Fibroblast of skin of abdomen (primary cell): ENCODE measurements at regions not wholly inside any gene's neighbourhood (a gene's known extent, or its start where the extent isn't known, plus 50 kb on each side); places are given as distances from the start of the nearest gene placed in this dataset.

Experiments
- DNase-seq: peaks from one replicate; pipeline ENCODE4 v3.0.0-alpha.2; 2013

DNA sequence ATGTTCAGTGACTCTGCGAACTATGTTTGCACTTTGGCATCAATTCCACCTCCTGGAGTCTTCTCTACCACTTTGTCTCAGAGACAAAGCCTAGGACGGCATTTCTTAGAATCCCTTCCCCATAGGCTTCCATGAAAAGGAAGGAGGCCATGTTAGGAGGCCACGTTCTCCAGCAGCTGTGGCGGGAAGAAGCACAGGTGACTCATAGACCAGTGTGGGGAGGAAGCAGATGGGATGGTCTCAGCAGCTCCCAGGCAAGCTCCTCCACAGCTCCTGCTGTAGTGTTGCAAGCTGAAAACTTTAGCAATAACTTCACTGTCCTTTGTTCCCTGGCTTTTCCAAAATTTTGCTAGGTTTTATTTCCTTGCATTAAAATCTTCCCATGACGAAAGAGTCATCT, 781.3 kb upstream of the ID2 start:
- DNase-seq, result peak; percentile 37

DNA sequence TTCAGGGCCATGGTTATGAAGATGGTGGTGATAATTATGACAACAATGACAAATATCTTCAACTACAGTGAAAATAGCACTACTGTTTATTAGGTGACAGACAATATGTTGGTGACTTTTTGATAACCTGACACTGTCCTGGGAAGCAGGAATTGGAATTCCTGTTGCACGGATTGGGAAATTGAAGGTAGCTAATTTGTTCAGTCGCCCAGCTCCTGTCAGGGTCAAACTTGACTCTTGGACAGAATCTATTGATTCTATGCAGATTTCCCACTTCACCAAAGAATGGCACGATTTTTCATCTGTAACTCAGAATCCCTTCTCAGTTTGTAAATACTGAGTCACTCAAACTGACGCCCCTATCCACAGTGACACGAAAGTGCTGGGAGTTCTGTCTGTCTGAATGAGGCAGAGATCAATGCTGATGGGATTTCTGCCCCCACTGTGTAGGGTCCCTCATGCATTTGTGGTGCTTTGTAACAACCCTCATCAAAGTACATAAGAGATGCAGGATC, 779.5 kb upstream of the ID2 start:
- DNase-seq, result no peak

DNA sequence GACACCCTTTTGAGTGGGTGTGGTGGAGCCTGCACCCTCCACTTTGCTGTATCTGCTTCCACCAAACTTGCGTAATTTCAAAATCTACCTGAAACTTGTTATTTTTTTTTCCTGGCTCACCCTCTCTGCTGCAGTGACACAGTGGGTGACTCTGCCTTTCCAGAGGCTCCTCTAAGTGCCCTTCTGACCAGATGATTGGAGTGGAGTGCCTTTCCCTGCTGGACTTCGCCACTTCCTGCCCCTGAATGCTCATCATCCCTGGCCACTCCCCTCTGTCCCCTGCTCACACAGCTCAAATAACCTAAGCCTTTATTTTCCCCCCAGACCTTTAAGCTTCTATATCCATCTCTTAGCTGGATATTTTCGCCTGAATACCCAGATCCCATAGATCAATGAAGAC, 777.5 kb upstream of the ID2 start:
- no peak for DNase-seq

DNA sequence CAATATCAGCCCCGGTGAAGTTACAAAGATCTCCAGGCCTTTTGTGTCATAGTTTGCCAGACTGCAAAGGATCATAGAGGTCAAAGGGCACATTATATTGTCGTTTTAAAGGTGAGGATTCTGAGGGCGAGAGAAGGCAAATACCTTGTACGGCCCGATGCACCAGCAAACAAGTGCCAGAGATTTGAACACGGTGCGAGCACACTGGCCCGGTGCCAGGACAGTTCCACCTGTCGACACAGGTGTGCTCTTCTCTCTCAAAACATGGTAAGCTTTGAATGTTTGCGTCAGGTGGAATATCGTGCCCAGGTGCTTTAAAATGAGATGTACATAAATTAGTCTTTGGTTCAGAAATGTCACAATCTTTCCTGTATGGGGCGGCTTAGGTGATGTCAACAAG, 776.1 kb upstream of the ID2 start:
- no peak for DNase-seq

DNA sequence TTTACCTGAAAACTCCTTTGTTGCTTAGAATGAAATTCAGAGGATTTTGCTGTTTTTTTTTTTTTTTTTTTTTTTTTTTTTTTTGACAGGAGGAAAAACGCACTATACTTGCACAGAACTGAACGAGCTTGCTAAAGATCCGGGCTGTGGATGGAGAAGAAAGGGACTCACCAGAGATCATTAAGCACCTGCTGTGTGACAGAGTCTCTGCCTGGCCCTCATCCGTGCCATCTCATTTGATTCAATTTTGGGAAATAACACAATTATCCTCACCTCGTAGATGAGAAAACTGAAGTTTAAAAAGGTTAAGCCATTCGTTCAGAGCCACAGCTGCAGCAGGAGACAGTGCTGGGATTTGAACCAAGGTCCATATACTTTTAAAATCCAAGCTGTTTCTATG, 775.4 kb upstream of the ID2 start:
- no peak for DNase-seq

DNA sequence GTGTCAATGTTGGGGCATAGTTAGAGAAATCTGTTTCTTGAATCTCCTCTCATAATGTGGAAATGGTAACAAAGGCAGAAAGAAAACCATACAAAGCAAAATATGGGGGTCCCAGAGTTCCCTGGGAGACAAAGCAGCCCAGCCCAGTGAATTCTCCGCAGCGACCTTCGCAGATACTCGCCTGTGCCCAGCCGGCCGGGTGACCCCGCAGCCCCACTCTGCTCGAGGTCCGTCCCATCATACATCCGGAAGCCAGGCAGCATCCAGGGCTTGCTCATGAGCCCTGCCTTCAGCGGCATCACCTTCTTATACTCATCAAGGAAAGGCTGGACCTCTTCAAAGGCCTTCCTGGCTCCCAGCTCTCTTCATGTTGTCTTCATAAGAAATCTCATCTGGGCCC, 774.8 kb upstream of the ID2 start:
- no peak for DNase-seq

DNA sequence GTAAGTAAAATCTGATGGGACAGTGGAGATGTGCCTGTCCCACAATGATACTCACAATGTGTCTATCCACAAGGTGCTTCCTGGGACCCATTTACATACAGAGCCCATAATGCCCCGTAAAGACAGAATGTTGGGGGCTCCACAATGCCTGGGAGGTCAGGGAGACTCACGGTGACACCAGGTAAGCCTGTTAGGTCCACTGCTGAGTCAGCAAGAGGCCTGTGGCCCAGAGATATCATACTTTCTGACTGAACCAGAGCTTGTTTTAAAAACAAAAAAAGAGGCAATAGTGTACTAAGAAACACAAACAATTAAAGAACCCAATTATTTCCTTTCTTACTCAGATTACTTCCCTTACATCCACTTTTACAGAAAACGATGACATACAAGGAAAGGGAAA, 771.1 kb upstream of the ID2 start:
- DNase-seq, result no peak

DNA sequence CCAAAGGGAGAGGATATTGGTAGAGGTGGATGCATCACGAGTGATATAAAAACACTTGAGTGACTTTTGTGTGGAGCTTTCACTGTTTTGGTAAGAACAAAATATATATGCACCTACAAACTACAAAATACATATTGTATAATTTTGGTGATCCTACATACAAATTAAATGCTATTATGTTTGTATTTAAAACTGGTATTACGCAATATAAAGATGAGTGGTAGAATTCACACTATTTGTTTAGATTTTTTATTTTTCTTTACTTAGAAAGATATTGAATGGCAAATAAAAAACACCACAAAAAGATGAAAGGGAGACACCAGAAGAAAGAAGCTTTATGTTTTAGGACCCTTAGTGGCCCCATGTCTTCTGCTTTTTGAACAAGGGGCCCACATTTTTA, 770.7 kb upstream of the ID2 start:
- DNase-seq, result no peak

DNA sequence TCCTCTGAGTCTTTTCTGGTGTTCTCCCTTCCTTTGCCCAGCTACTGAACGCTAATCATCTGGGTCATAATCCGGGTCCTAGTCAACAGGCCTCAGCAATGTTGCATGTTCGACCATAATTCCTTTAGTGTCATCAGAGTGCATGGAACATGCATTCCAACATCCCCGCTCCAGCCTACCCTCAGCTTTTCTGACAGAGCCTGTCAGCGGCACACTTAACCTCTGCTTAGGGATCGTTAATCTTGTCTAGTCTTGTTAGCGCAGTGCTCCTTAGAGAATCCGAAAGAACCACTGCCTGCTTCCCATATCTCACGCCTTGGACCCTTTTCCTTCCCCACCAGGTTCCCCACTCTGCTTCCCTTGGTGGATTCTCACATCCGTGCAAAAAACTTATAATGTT, 767.9 kb upstream of the ID2 start:
- DNase-seq, result peak; percentile 42

DNA sequence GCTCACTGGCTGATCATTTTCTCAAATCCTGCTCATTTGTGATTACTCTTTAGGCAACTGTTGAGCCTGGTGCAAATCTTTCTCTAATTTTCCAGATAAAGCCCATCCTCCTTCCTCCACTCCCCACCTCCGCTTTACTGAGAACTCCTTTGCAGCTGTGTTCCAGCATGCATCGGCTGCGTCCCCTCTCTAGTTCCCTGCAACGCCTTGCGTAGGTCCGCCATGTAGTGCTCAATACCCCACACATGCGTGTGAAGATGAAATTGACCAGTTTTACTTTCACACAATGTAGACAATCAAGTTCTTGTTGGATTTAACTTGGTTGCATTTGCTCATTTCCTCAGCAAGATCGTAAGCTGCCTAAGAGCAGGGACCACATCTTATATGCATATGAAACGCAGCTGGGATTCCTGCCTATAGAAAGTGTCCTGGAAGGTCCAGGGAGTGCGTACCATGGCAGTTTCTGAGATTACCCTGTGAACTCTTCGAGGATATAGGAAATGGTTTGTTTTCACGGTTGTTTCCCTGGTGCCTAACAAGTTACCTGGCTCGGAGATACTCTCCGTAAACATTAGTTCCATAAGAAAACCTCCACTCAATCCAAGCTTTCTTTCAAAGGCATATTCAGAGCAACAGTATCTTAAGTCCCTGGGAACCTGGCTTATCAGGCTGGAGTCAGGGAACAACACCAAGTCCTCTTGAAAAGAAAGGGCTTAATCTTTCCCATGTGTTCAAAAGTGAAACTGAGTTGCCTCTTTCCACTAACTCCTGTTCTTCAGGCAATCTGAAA, 766.4 kb upstream of the ID2 start:
- DNase-seq, result peak; percentile 48

DNA sequence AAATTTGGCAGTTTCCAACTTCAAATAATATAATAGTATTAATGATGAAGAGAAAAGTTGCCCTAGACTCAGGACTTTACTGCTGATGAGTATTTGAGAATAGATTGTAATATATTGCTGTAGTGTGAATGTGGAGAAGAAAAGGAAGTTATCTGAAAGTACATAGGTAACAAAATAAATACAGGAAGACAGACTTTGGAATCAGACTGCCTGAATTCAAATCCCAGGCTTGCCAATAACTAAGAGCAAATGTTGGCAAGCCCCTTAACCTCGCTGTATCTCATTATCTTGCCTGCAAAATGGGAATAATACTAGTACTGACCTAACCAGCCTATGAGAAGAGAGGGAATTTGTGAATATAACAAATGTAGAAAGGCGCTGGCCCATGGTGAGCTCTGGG, 765.2 kb upstream of the ID2 start:
- DNase-seq, result no peak

DNA sequence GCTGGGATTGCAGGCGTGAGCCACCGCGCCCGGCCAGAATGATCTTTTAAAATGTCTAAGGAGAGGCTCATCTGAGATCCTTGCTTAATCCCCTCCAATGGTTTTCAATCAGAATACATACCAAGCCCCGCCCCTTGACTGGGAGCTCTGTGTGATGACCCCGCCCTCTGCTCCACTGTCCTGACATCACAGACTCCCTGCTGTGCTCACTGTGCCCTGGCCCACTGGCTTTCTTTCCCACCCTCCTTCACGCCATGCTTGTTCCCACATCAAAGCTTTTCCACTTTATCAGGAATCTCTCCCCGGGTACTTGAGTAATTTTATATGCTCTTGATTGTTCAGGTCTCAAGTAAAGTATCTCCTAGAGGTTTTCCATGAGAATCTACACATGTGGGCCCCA, 762.3 kb upstream of the ID2 start:
- no peak for DNase-seq

DNA sequence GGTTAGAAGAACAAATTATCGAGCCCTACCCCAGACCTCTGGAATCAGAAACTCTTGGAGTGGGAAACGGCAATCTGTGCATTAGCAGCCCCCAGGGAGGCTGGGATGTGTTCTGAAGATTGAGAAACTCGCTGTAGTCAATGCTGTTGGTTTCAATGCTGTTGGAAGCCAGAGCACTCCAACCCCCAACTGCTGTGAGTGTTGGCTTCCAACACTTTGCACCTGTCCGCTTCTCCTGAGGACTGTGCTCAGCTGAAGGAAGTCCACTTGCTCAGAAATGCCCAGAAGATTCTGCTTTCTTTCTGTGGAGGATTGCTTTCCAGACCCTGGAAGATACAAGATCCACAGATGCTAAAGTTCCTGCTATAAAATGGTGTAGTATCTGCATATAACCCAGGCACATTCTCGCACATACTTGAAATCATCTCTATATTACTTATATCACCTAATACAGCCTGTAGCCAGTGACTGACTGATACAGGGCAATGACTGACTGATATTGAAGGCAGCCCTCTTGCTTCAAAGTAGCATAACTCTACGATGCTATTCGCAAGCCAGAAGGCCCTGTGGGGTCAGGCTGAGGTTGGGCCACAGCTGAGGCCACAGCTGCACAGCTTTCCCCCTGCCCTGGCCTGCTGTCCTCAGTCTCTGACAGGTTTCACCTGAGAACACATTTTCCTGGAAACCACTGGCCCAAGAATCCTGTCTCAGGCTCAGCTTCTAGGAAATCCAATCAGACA, 757.7 kb upstream of the ID2 start:
- DNase-seq, result no peak

DNA sequence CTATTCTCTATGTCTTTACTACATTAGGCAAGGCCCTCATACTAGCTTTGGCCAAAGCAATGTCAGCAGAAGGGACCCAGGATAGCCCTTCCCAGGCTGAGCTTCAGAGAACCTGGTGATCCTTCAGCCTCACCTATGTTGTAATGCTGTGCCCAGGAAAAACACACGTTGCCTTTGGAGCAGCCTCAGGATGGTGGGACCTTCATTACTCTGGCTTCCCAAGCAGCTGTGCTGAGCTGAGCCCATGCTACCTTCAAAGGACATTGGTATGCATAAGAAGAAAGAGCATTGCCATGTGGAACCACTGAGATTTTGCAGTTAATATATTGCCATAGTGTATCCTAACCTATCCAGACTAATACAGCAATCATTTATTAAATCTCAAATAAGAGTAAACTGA, 756.4 kb upstream of the ID2 start:
- no peak for DNase-seq

DNA sequence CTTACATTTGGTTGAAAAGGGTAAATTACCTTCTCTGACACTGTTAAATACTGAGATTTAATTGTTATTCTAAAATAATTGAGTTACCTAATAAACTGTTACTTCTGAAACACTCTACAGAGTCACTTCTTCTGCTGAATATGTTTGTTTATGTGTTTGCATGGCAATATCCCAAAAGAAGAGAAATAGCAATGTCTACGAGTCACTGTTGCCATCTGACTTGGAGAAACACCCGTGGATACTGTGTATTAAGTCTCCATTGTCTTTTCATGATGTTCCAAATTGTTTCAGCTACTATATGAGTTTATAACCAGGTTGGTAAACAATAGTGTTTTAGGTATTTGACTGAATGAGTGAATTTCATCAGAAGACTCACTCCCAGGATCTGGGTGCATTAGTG, 754.2 kb upstream of the ID2 start:
- no peak for DNase-seq

DNA sequence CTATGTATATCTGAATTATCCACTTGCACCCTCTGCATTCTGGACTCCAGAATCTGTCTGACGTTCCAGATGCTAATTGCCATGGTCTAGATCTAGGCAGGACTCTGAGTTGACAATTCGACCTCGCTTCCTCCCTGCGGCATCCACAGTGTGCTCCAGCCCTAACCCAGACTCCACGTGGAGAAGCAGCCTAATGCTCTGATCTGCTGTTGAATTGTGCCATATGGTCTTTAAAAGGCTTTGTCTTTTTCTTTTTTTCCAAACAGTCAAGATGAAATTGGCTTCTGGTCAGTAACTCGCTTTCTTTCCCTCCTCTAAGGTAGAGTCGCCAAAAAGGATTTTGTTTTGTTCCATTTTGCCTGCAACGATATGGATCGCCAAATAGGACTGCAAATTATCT, 752.6 kb upstream of the ID2 start:
- DNase-seq, result no peak

DNA sequence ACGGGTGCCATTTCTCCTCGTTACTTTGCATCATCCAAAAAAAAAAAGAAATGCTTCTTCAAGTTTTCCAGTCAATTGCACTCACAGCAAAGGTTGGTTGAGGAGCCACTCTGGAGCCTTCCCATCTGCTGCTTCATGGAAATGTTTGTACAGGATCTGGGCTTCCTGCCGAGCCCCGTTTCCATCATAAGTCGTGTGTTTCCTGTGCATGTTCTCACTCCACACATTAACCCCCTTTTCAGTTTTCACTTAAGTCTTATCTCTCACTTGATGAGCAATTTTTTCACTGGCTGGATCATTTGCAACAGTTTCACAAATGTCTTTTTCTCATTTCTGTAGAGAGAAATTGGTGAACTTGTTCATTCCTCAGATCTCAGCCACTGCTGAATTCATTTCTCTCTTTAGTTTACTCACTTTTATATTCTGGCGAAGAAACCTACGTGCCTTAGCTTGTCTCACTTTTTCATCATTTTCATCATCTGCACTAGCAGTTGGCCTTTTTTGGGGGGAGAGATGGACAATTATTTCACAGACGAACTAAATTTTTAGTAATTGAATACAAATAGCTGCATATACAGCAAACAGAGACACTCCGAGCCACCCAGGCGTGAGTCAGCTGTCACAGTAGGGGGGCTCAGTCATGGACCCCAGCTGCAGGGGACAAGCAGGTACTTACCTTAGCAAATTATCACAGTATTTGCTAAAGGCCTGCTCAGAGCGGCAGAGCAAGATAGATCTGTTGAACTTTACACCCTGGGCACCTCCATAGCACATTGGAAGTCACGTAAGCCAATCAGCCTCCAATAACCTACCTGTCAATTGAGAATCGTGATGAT, 750.8 kb upstream of the ID2 start:
- DNase-seq, result peak; percentile 59

DNA sequence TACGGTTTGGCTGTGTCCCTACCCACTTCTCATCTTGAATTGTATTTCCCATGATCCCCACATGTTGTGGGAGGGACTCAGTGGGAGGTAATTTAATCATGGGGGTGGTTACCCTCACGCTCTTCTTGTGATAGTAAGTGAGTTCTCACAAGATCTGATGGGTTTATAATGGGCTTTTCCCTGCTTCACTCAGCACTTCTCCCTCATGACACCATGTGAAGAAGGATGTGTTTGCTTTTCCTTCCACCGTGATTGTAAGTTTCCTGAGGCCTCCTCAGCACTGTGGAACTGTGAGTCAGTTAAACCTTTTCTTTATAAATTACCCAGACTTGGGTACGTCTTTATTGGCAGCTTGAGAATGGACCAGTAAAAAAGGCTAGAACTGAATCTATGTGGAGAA, 750.0 kb upstream of the ID2 start:
- no peak for DNase-seq

DNA sequence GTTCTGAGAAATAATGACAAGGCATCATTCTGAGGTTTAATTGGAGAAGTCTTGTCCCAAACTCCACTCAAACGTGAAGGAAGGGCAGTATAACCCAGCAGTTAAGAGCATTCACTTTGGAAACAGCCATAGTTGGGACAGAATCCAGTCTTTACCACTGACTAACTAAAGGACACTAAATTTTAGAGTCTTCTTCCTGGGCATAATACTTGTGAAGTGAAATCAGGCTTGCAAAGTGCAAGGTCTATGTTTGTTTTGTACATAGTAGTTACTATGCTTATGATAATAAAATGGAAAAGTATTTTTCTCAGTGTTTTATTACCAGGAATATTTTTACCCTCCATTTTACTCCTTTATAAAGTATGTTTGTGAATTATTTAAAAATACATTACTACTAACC, 748.2 kb upstream of the ID2 start:
- no peak for DNase-seq

DNA sequence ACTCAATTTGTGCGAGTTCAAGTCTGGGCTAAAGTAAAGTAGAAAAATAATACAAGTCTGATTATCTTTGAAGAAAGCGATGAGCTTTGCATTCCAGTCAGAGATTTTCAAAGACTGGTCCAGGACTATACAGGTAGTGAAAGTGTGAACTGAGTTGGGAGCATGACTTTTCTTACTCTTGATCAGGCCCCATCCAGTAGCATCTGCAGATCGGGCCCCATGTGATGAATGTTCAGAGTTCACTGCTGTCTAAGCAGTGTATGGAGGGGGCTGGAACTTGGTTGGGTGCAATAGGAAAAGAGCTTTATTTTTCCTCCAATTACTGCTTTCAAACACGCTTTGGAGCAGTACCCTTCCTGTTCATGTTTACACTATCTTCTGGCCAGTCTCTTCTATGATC, 747.4 kb upstream of the ID2 start:
- DNase-seq, result no peak

DNA sequence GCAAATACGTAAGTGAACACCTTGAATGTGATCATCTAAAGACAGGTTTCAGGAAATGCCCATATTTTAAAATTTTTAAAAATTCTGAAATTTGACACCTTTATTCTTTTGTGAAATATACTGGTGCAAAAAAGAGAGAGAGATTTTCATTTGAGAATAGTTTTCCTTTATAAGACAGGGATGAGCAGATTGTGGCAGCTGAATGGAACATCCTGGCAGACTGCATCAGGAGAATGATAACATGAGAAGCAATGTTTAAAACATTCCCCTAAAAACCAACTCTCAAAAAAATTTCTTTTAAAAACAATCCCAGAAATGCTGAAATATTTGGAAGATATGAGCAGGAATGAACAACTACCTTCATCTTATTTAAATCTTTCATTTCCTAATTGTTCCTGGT, 744.8 kb upstream of the ID2 start:
- DNase-seq, result no peak

DNA sequence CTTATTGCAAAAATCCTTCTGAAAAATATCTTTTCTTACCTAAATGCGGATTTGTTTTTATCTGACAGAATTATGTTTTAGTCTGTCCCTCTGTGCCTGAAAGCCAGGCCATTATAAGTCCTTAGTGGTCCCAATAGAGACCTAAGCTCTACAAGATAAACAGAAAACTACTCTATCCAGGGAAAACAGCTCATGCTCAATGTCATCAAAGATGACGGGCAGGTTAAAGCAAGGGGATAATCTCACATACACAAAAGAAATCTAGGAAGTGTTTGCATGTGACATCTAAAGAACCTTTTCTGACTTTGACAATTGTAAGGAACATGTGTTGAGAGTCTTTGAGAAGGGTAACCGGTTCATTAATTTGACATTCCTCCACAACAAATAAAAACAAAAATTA, 741.1 kb upstream of the ID2 start:
- DNase-seq, result no peak

DNA sequence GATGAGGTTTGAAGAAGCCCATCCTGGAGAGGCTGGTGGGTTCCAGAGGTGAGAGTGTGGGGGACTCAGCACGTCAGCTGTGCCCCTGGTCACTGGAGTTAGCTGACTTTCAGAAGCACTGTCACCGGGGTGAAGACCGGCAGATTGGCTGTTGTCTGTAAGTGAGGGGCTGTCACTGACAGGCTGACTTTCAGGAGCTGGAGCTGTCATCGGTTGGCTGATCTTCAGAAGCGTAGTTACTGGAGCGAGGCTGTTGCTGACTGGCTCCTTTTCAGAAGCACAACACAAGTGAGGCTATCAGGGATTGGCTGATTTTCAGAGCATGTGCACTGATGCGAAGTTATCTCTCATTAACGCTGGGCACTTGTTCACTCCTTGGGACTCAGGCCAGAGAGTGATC, 738.4 kb upstream of the ID2 start:
- DNase-seq, result no peak
